ENCODE measurements at regions not wholly inside any gene's neighbourhood (a gene's known extent, or its start where the extent isn't known, plus 50 kb on each side); places are given as distances from the start of the nearest gene placed in this dataset.

DNA sequence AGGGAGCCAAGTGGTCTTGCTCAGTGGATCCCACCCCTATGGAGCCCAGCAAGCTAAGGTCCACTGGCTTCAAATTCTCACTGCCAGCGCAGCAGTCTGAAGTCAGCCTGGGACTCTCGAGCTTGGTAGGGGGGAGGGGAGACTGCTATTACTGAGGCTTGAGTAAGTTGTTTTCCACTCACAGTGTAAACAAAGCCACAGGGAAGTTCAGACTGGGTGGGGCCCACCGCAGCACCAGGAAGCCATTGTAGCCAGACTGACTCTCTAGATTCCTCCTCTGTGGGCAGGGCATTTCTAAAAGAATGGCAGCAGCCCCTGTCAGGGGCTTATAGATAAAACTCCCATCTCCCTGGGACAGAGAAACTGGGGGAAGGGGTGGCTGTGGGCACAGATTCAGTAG, 721.0 kb upstream of the NDST4 start:
- in situ Hi-C loops (cut with MboI; ENCODE audit: low pct_unique_long_range_greater_than_20kb, low sequenced_read_pairs) = no loop called here

DNA sequence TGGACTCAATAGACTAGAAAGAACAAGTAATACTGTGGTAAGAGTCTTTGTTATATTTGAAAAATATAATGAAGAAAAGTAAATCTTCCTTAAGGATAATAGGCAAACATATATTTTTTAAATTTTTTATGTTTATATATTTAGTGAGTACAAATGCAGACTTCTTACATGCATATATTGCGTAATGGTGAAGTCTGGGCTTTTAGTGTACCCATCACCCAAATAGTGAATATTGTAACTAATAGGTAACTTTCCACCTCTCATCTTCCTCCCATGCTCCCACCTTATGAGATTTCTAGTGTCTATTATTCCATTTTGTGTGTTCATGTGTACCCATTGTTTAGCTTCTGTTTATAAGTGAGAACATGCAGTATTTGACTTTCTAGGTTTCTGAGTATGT, 711.2 kb upstream of the NDST4 start:
- no peak for DNase-seq
- in situ Hi-C loops (cut with MboI; ENCODE audit: low pct_unique_long_range_greater_than_20kb, low sequenced_read_pairs) = no loop called here

More for the DNA sequence above, 721.0 kb upstream of the NDST4 start:
- no peak for DNase-seq

DNA sequence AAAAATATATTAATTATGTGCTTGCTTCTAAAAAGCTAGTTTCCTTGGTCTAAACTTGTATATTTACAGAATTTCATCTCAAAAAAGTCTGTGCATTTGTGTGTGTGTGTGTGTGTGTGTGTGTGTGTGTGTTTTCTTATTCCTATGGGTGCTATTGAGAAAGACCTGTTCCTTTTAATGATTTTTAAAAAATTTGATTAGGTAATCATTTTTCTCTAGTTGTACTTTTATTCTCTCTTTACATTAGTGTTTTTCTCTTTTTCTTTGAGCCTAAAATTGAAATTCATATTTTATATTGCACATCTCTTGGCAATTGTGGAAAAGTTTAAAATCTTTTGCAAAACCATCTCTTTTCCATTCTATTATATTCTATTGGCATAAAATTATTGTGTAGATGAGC, 690.4 kb upstream of the NDST4 start:
- DNase-seq = no peak
- in situ Hi-C loops (cut with MboI; ENCODE audit: low pct_unique_long_range_greater_than_20kb, low sequenced_read_pairs) = no loop called here

DNA sequence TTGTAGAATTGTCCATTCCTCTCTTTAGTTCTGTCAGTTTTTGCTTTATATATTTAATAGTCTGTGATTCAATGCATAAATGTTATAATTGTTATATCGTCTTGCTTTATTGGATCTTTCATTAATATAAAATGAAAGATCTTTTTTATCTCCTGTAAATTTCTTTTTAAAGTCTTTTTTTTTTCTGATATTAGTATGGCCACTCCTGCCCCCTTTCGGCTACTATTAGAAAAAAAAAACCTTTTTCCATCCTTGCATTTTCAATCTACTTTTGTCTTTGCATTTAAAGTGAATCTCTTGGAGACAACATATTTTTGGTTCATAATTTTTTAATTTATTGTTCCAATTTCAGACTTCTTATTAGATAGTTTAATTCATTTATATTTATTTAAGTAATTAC, 677.4 kb upstream of the NDST4 start:
- in situ Hi-C loops (cut with MboI; ENCODE audit: low pct_unique_long_range_greater_than_20kb, low sequenced_read_pairs) = no loop called here

DNA sequence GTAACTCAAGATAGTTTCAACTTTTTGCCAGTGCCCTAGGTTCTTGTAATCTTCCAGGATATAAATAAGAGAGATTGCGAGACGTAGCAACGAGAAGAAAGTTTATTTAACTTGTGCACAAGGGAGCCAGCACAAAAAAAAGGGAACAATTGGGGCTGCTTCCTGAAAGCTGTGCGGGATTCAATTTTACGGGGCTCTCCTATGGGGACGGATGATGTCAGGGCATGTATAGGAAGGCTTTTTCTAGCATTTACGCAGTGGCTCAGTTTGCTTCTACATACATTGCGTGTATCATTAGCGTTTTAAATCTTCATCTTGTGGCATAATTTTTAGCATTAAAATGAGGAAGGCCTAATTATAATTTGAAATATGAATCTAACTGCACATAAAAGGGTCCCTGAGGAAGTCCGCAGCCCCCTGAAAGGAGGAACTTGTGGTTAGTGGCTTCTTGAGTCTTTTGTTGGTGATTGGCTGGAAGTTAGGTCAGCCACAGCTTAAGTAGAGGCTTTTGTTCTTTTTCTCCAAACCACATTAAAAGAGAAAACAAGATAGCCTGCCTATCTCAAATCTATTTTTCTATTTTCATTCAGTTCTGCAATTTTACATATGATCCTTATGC, 668.2 kb upstream of the NDST4 start:
- in situ Hi-C loops (cut with MboI; ENCODE audit: low pct_unique_long_range_greater_than_20kb, low sequenced_read_pairs) = no loop called here
- DNase-seq = peak; percentile 94

More for the DNA sequence above, 677.4 kb upstream of the NDST4 start:
- peak; percentile 54 for DNase-seq

DNA sequence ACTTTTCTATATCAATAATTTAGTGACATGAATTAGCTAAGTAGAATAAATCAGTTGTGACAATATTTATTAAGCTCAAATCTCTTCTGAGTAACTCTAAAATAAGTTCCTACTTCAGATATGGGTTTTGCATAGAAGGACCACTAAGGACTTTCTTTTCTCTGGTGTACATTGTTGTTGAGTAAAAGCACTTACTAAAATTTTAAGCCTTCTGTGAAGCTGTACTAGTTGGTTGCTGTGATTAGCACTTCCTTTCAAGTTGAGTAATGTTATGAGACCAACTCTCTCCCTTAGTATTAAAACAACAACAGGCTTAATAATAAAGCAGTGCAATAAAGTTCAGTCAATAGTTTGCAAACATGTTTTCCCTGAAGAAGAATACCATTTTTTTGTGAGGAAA, 667.4 kb upstream of the NDST4 start:
- no peak for DNase-seq
- in situ Hi-C loops (cut with MboI; ENCODE audit: low pct_unique_long_range_greater_than_20kb, low sequenced_read_pairs) = no loop called here

DNA sequence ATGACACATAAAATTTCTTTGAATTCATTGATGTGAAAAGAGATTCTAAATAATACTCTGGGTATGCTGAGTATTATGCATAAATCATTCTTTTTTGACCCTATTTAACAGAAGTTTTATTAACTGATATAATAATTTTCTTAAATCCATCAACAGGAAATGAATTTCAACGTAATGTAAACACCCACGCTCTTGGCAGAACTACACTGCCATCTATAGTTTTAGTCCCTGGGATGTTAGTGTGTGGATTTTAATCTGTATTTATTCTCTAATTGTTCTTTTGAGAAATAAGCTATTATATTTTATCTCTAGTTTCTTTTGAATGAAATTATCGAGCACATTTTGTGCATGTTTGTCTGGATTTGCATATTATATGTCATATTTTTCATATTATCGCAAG, 666.8 kb upstream of the NDST4 start:
- DNase-seq = no peak
- in situ Hi-C loops (cut with MboI; ENCODE audit: low pct_unique_long_range_greater_than_20kb, low sequenced_read_pairs) = no loop called here

DNA sequence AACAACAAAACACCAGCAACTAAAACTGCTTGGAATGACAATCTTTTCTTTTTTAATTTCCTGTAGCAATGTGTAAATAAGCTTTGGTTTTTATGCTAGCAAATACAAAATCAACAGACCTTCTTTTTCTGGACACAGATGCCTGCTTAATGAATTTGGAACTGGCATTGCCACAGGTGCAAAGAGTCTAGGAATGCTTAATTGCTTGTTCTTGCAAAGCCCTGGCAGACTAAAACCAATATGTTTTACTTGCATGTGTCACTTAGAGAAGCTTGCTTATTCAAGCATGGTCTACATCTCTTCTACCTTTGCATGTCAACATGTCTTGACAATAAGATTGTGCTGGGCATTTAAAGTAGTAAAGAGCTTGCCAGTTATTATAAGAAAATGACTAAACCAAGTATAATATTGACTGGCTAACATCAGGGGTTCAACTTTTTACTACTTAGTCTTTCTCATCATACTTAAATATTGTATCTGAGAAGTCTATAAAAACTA, 656.7 kb upstream of the NDST4 start:
- in situ Hi-C loops (cut with MboI; ENCODE audit: low pct_unique_long_range_greater_than_20kb, low sequenced_read_pairs) = no loop called here
- DNase-seq = no peak

DNA sequence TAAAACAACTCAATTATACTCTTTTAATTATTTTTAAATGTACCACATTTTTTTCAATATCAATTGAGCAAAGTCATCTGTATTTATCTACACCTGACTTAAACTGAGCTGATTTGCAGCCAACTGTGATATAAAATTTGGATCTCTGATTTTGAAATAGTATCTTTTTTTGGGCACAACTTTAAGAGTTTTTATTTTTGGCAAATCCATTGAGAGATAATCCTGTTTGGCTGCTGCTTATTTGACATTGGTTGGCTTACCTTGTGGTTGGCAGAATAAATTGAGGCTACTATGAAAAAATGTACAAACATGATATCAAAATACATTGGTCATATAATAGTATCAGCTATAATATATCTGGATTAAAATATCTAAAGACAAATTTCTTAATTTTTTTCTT, 656.0 kb upstream of the NDST4 start:
- in situ Hi-C loops (cut with MboI; ENCODE audit: low pct_unique_long_range_greater_than_20kb, low sequenced_read_pairs) = no loop called here
- no peak for DNase-seq

DNA sequence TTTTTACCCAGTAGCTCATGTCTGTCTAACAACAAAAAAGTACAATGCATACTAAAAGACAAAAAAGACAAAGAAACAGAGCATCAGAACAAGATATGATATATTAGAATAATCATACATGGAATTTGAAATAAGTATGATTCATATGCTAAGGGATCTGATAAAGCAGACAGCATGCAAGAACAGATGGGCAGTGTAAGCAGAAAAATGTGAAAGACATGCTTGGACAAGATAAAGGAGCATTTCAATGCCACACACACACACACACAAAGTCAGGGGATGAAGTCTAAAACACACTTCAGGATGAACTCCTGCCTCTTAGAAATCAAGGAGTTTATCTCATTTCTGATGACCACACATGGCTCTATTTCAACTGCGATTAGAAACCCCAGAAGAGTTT, 649.6 kb upstream of the NDST4 start:
- DNase-seq = no peak
- in situ Hi-C loops (cut with MboI; ENCODE audit: low pct_unique_long_range_greater_than_20kb, low sequenced_read_pairs) = no loop called here

DNA sequence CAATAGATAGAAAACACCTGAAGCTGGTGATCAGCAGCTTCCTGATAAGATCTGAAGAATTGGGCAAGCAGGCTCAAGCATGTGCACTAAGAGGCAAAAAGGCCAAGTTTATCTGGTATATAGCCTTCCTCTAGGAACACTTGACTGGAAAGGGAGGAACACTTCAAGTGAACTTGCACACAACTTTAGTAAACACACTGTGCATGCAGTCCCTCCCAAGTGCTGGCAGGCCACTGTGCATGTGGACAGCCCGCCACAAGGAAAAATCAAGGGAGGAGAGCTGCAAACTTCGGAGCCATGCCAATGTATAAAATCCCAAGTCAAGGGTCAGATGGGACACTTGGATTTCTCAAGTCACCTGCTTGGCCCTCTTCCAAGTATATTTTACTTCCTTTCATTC, 645.8 kb upstream of the NDST4 start:
- in situ Hi-C loops (cut with MboI; ENCODE audit: low pct_unique_long_range_greater_than_20kb, low sequenced_read_pairs) = no loop called here

DNA sequence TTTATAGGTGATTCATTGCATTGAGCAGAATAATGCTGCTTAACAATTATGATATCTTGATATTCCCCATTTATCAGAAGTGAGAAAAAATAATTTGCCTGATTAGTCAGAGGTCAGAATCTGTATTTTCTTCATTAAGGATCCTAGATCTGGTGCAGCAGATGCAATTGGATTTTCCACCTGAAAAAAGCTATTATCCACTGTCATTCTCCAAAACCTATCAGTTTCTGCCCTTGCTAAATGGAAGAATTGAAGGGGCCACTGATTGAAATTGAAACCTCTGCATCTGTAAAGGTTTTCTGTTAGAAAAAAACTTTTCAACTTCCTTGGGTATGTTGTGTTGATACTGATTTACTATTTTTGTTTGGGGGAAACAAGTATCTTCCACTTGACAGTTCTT, 636.0 kb upstream of the NDST4 start:
- in situ Hi-C loops (cut with MboI; ENCODE audit: low pct_unique_long_range_greater_than_20kb, low sequenced_read_pairs) = no loop called here
- no peak for DNase-seq

More for the DNA sequence above, 645.8 kb upstream of the NDST4 start:
- no peak for DNase-seq

DNA sequence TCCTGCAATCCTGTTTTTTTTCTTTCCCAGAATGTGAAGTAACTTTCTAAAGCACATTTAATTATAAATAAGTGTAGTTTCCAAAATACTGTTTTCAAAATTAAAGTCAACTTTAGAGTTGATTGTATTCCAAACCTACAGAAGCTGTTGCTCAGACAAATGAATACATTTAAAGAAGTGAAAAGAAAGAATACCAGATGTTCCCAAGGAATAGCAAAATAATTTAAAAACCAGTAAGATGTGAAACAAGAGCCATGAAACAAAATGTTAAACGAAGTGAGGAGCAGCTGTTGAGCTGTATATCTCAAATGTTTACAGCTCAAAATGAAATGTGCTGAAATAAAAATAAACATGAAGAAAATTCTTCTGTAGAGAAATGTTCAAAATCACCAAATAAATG, 627.4 kb upstream of the NDST4 start:
- in situ Hi-C loops (cut with MboI; ENCODE audit: low pct_unique_long_range_greater_than_20kb, low sequenced_read_pairs) = no loop called here
- DNase-seq = no peak

DNA sequence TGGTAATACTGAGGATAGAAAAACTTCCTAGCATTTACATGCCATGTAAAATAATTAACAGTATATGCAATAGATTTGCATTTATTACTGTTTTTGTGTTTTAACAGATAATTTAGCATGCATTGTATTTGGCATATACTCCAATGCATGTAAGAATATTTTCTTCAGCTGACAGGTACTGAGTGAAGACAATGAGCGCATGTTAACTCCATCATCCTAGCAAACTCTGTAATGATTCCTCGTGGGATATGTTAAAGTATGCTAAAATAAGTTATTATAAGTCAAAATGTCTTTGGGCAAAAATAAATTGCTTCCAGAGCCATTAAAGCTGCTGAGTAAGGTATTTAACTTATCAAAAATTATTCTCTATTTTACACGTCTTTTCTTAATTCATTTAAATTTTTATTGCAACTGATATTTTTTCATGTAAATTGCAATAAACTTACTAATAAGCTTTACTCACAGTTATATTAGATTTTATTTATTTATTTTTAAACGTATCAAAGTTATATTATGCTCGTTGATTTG, 616.4 kb upstream of the NDST4 start:
- no peak for DNase-seq
- in situ Hi-C loops (cut with MboI; ENCODE audit: low pct_unique_long_range_greater_than_20kb, low sequenced_read_pairs) = no loop called here

DNA sequence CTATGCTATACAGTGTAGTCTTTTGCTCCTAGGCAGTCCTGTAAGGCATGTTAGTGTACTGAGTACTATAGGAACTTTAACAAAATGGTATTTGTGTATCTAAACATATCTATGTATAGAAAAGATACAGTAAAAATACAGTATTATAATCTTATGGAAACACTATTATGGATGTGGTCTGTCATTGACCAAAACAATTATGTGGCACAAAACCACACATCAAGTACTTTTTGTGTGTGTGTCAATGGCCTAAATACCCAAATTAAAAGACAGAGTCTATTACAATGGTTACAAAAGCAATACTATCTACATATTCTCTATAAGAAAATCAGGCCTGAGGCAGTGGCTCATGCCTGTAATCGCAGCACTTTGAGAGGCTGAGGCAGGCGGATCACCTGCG, 610.2 kb upstream of the NDST4 start:
- in situ Hi-C loops (cut with MboI; ENCODE audit: low pct_unique_long_range_greater_than_20kb, low sequenced_read_pairs) = no loop called here
- no peak for DNase-seq

DNA sequence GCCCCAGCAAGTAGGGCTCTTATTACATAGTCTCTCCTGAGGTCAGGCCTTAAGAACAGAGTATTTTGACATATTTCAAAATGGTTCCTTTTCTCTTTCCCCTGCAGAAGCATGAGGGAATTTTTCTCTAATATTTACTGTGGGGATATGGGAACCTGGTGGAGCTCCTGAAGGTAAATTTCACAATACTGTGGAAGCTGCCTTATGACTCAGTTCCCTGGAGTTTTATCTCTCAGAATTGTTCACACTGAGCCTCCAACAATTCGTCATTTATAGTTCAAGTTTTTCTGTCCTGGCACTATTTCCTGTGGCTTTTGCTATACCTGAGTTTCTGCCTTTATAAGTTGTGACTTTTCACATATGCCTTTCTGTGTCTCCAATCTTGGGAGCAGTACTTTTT, 607.2 kb upstream of the NDST4 start:
- in situ Hi-C loops (cut with MboI; ENCODE audit: low pct_unique_long_range_greater_than_20kb, low sequenced_read_pairs) = no loop called here
- DNase-seq = no peak

DNA sequence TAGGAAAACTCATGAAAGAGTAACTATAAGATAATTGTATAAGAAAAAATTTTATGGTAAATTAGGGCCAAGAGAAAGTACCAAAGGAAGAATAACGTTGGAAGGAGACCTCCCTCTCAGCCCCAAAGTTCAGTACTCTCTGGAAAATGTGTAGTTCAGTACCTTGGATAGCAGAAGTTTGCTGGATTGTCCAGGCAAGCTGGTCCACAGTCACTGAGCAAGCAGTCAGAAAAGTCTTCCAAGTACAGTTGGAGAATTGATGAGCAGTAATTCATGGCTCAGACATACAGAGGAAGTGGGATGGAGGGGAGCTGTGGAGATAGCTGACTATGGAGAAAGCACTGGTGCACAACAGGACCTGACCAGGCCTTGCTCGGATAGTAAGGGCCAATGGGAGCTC, 598.2 kb upstream of the NDST4 start:
- DNase-seq = peak; percentile 1
- in situ Hi-C loops (cut with MboI; ENCODE audit: low pct_unique_long_range_greater_than_20kb, low sequenced_read_pairs) = no loop called here

DNA sequence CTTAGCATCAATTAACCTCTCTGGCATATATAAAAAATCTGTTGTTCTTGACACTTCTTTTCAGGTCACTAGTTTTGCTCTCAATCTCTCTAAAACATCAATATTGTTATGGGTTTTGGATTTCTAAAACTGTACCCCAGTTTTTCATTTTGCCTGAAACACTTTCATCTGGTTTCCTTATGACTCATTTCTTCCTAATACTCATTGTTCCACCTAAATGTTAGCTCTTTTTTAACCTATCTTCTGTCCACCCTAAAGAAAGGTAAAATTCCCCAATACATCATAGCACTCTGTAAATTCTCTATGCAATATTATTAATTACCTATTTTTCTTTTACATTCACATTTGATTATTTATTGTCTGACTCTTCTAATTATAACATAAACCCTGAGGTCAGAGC, 575.5 kb upstream of the NDST4 start:
- in situ Hi-C loops (cut with MboI; ENCODE audit: low pct_unique_long_range_greater_than_20kb, low sequenced_read_pairs) = no loop called here
- DNase-seq = no peak

DNA sequence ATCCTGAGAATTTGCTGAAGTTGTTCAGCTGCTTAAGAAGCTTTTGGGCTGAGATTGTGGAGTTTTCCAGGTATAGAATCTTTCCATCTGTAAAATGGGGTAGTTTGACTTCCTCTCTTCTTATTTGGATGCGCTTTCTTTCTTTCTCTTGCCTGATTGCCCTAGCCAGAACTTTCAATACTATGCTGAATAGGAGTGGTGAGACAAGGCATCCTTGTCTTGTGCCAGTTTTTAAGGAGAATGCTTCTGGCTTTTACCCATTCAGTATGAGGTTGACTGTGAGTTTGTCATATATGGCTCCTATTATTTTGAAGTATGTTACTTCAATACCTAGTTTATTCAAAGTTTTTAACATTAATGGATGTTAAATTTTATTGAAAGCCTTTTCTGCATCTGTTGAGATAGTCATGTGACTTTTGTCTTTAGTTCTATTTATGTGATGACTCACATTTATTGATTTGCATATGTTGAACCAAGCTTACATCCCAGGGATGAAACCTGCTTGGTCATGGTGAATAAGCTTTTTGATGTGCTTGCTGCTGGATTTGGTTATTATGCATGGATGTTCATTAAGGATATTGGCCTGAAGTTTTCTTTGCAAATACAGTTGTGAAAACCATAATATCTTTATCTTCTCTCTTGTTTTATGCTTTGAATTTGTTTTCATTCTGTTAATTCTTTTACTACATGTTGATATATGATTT, 573.8 kb upstream of the NDST4 start:
- in situ Hi-C loops (cut with MboI; ENCODE audit: low pct_unique_long_range_greater_than_20kb, low sequenced_read_pairs) = no loop called here
- no peak for DNase-seq

DNA sequence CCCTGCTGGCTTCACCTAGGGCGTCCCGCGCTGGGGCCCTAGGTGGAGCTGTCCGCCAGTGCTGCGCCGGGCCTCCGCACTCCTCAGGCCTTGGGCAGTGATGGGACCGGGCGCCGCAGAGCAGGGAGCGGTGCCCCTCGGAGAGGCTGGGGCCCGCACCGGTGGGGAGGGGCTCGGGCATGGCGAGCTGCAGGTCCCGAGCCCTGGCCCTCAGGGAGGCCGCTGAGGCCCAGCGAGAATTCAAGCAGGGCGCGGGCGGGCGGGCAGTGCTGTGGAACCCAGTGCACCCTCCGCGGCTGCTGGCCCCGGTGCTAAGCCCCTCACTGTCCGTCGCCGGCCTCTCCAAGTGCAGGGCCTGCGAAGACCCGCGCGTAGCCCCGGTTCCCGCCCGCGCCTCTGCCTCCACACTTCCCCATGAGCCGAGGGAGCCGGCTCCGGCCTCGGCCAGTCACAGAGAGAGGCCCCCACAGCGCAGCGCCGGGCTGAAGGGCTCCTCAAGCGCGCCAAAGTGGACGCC, 565.1 kb upstream of the NDST4 start:
- in situ Hi-C loops (cut with MboI; ENCODE audit: low pct_unique_long_range_greater_than_20kb, low sequenced_read_pairs) = no loop called here
- DNase-seq = no peak

DNA sequence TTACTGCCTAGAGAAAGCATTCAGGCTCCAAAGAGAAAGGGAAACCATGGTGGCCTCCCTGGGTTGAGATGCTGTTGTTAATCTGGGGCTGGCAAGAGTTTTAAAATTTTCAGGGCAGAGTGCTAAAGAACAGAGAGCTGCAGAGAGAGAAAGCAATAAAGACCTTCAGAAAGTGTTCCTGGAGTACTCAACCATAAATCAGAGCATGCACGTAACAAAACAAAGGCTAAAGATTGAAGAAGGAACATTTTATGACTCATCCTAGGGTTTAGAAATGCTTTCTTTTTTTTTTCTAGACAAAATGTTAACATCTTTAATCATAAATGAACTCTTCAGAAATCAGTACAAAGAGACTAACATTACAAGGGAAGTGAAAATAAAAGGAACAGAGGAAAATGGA, 562.3 kb upstream of the NDST4 start:
- in situ Hi-C loops (cut with MboI; ENCODE audit: low pct_unique_long_range_greater_than_20kb, low sequenced_read_pairs) = no loop called here
- no peak for DNase-seq
